SK-N-SH treated with all-trans-retinoic acid at 6 μM for 48 hours (cell line): ENCODE measurements at regions not wholly inside any gene's neighbourhood (a gene's known extent, or its start where the extent isn't known, plus 50 kb on each side); places are given as distances from the start of the nearest gene placed in this dataset.

Experiments
- ATAC-seq: fragments of 200-7000 bp; cut with Tn5 transposase; 3 replicates; pipeline ENCODE4 v1.9.1; 2020; ENCODE audit warnings: mild to moderate bottlenecking, moderate library complexity
- ARNTL ChIP-seq: fragments of 450-650 bp; formaldehyde crosslinking; IDR thresholded peaks from 2 replicates; pipeline ENCODE4 v1.5.0; 2020; ENCODE audit warnings: low read depth, mild to moderate bottlenecking, moderate library complexity, borderline replicate concordance
- BACH2 ChIP-seq: fragments of 250-450 bp; sonication (Bioruptor Pico); IDR thresholded peaks from 2 replicates; pipeline ENCODE4 v1.9.0; 2021; ENCODE audit warnings: mild to moderate bottlenecking, borderline replicate concordance
- CREB5 ChIP-seq: fragments of 250-450 bp; sonication (Bioruptor Pico); IDR thresholded peaks from 2 replicates; pipeline ENCODE4 v1.5.1; 2020; ENCODE audit warnings: low read depth, mild to moderate bottlenecking, moderate library complexity
- CSDC2 ChIP-seq: fragments of 250-450 bp; sonication (Bioruptor Pico); IDR thresholded peaks from 2 replicates; pipeline ENCODE4 v1.5.0; 2020; ENCODE audit warnings: mild to moderate bottlenecking, moderate library complexity
- ESRRG ChIP-seq: fragments of 250-450 bp; sonication (Bioruptor Pico); IDR thresholded peaks from 2 replicates; pipeline ENCODE4 v1.6.1; 2021; ENCODE audit warnings: mild to moderate bottlenecking
- GLIS3 ChIP-seq: fragments of 250-450 bp; sonication (Bioruptor Pico); IDR thresholded peaks from 2 replicates; pipeline ENCODE4 v1.5.0; 2020; ENCODE audit warnings: mild to moderate bottlenecking, moderate library complexity
- ISL1 ChIP-seq: fragments of 250-450 bp; sonication (Bioruptor Pico); IDR thresholded peaks from 2 replicates; pipeline ENCODE4 v2.1.2; 2022; ENCODE audit warnings: mild to moderate bottlenecking, moderate library complexity
- OSR1 ChIP-seq: fragments of 250-450 bp; sonication (Bioruptor Pico); IDR thresholded peaks from 2 replicates; pipeline ENCODE4 v1.8.0; 2022; ENCODE audit warnings: moderate library complexity, mild to moderate bottlenecking, inconsistent platforms
- PATZ1 ChIP-seq: fragments of 250-450 bp; sonication (Bioruptor Pico); IDR thresholded peaks from 2 replicates; pipeline ENCODE4 v1.8.0; 2020; ENCODE audit warnings: mild to moderate bottlenecking, moderate library complexity, borderline replicate concordance
- PPARA ChIP-seq: fragments of 250-450 bp; sonication (Bioruptor Pico); IDR thresholded peaks from 2 replicates; pipeline ENCODE4 v1.5.0; 2020; ENCODE audit warnings: mild to moderate bottlenecking, borderline replicate concordance
- RARB ChIP-seq: fragments of 250-450 bp; sonication (Bioruptor Pico); IDR thresholded peaks from 2 replicates; pipeline ENCODE4 v1.8.0; 2021; ENCODE audit warnings: mild to moderate bottlenecking, moderate library complexity
- SNAI2 ChIP-seq: fragments of 250-450 bp; sonication (Bioruptor Pico); IDR thresholded peaks from 2 replicates; pipeline ENCODE4 v1.5.0; 2020; ENCODE audit warnings: mild to moderate bottlenecking, moderate library complexity
- TCF4 ChIP-seq: fragments of 250-450 bp; sonication (Bioruptor Pico); IDR thresholded peaks from 2 replicates; pipeline ENCODE4 v1.8.0; 2021; ENCODE audit warnings: mild to moderate bottlenecking, moderate library complexity, borderline replicate concordance
- TOX ChIP-seq: fragments of 250-450 bp; sonication (Bioruptor Pico); IDR thresholded peaks from 2 replicates; pipeline ENCODE4 v1.8.0; 2021; ENCODE audit warnings: mild to moderate bottlenecking, moderate library complexity, borderline replicate concordance
- ZC3H10 ChIP-seq: fragments of 250-450 bp; sonication (Bioruptor Pico); IDR thresholded peaks from 2 replicates; pipeline ENCODE4 v1.5.1; 2021; ENCODE audit warnings: mild to moderate bottlenecking, moderate library complexity
- ZFP3 ChIP-seq: fragments of 250-450 bp; sonication (Bioruptor Pico); IDR thresholded peaks from 2 replicates; pipeline ENCODE4 v1.5.0; 2020; ENCODE audit warnings: mild to moderate bottlenecking, moderate library complexity
- ZFP30 ChIP-seq: fragments of 450-650 bp; formaldehyde crosslinking; IDR thresholded peaks from 2 replicates; pipeline ENCODE4 v1.5.0; 2022; ENCODE audit warnings: mild to moderate bottlenecking, moderate library complexity
- ZNF565 ChIP-seq: fragments of 450-650 bp; formaldehyde crosslinking; conservative IDR thresholded peaks from 2 replicates; pipeline ENCODE4 v1.5.0; 2020; ENCODE audit warnings: low read depth, mild to moderate bottlenecking, moderate library complexity
- ZNF70 ChIP-seq: fragments of 450-650 bp; formaldehyde crosslinking; IDR thresholded peaks from 2 replicates; pipeline ENCODE4 v1.5.0; 2020; ENCODE audit warnings: mild to moderate bottlenecking, moderate library complexity
- ZNF8 ChIP-seq: fragments of 450-650 bp; formaldehyde crosslinking; IDR thresholded peaks from 2 replicates; pipeline ENCODE4 v1.5.0; 2020; ENCODE audit warnings: mild to moderate bottlenecking, moderate library complexity
- TF ChIP-seq, protein P1 (sequence below): fragments of 250-450 bp; sonication (Bioruptor Pico); IDR thresholded peaks from 2 replicates; pipeline ENCODE4 v1.8.0; 2021; ENCODE audit warnings: low read depth, mild to moderate bottlenecking, moderate library complexity, borderline replicate concordance
- TF ChIP-seq, protein P2 (sequence below): fragments of 250-450 bp; sonication (Bioruptor Pico); IDR thresholded peaks from 2 replicates; pipeline ENCODE4 v1.5.1; 2021; ENCODE audit warnings: mild to moderate bottlenecking, moderate library complexity

DNA sequence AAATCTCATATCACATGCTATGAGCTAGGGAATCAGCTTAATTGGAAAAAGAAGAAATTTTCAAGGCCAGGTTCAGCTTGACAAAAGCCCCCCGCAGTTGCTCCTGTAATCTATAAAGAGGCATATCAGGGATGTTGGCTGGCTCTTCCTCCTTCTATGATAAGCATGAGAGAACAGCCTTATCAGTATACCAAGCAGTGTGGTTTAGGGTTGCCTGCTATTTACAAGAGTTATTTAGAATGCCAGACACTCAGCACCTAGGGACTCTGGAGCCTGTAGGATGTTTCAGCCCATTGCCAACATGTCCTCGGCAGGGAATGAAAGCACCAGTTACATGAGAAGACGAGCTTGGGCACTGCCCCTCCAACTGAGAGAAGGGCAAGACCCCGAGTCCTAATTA, 89.5 kb upstream of the TMPO start:
- no peak for ATAC-seq

DNA sequence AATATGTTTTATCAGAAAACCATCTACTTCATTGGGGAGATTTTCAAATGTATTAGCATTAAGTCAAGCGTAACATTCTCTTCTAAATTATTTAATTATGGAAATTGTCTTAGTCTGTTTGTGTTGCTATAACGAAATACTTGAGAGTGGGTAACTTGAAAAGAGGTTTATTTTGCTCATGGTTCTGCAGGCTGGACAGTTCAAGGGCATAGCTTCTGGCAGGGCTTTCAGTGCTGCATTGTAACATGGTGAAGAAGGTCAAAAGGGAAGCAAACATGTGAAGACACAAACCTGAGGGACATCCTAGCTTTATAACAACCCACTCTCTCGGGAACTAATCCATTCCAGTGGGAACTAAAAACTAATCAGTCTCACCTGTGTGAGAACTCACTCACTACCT, 84.3 kb upstream of the TMPO start:
- TF ChIP-seq GLIS3 (no peak), BACH2 (CRISPR knock-in tag) (no peak)
- TF ChIP-seq, protein P1, sequence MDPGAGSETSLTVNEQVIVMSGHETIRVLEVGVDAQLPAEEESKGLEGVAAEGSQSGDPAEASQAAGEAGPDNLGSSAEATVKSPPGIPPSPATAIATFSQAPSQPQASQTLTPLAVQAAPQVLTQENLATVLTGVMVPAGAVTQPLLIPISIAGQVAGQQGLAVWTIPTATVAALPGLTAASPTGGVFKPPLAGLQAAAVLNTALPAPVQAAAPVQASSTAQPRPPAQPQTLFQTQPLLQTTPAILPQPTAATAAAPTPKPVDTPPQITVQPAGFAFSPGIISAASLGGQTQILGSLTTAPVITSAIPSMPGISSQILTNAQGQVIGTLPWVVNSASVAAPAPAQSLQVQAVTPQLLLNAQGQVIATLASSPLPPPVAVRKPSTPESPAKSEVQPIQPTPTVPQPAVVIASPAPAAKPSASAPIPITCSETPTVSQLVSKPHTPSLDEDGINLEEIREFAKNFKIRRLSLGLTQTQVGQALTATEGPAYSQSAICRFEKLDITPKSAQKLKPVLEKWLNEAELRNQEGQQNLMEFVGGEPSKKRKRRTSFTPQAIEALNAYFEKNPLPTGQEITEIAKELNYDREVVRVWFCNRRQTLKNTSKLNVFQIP, result no peak
- TF ChIP-seq, all 23 proteins: peak for 0
- no peak for ATAC-seq

More for the DNA sequence above, 89.5 kb upstream of the TMPO start:
- TF ChIP-seq CREB5 (CRISPR knock-in tag) (no peak), ZFP30 (CRISPR knock-in tag) (no peak), ESRRG (CRISPR knock-in tag) (no peak), PATZ1 (no peak), TCF4 (CRISPR knock-in tag) (no peak), ARNTL (CRISPR knock-in tag) (no peak), GLIS3 (no peak), ZNF70 (CRISPR knock-in tag) (no peak), RARB (CRISPR knock-in tag) (no peak), ZFP3 (CRISPR knock-in tag) (no peak), ZNF8 (CRISPR knock-in tag) (no peak), OSR1 (CRISPR knock-in tag) (no peak), SNAI2 (CRISPR knock-in tag) (no peak), ZNF565 (no peak)
- TF ChIP-seq, protein P1, result no peak
- TF ChIP-seq, protein P2, sequence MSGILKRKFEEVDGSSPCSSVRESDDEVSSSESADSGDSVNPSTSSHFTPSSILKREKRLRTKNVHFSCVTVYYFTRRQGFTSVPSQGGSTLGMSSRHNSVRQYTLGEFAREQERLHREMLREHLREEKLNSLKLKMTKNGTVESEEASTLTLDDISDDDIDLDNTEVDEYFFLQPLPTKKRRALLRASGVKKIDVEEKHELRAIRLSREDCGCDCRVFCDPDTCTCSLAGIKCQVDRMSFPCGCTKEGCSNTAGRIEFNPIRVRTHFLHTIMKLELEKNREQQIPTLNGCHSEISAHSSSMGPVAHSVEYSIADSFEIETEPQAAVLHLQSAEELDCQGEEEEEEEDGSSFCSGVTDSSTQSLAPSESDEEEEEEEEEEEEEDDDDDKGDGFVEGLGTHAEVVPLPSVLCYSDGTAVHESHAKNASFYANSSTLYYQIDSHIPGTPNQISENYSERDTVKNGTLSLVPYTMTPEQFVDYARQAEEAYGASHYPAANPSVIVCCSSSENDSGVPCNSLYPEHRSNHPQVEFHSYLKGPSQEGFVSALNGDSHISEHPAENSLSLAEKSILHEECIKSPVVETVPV (CRISPR knock-in tag), result no peak

DNA sequence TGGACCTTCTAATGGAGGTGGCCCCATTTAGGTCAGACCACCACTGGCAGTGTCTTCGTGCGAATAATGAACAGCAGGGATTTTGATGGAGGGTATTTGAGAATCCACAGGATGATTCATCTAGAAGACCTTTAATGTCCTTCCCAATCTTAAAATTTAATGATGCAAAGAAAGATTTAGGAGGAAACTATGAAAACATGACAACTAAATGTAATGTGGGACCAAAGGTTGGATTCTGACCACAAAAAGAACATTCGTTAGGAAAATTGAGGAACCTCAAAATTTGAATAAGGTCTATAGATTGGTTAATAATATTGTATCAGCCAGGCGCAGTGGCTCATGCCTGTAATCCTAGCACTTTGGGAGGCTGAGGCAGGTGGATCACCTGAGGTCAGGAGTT, 78.2 kb upstream of the TMPO start:
- TF ChIP-seq ISL1 (CRISPR knock-in tag), result no peak
- no peak for ATAC-seq

- ATAC-seq, result no peak
- TF ChIP-seq CSDC2 (CRISPR knock-in tag) (no peak), TOX (CRISPR knock-in tag) (no peak), CREB5 (CRISPR knock-in tag) (no peak), PPARA (no peak), ZNF70 (CRISPR knock-in tag) (no peak), ZFP3 (CRISPR knock-in tag) (no peak), ZC3H10 (CRISPR knock-in tag) (no peak), SNAI2 (CRISPR knock-in tag) (no peak)
- TF ChIP-seq, protein P1, result no peak
- TF ChIP-seq, protein P2 (CRISPR knock-in tag), result no peak
Observed at GRCh38 chr12:98437806-98438595, 77.4 kb upstream of the TMPO start.
